ENCODE measurements at regions not wholly inside any gene's neighbourhood (a gene's known extent, or its start where the extent isn't known, plus 50 kb on each side); places are given as distances from the start of the nearest gene placed in this dataset.

- Histone ChIP-seq H3K9me2 (ENCODE audit: insufficient read depth, low read length) (no peaks in the 10 kb centered on the region), H3K9me3 (ENCODE audit: low read length) (no peaks in the 10 kb centered on the region), H3K36me3 (ENCODE audit: insufficient read depth, low read length) (no peaks in the 10 kb centered on the region), H3K27ac (ENCODE audit: low read depth, low read length, poor library complexity, severe bottlenecking) (no peak overlapping the region), H3K4me1 (ENCODE audit: insufficient read depth, low read length, poor library complexity, severe bottlenecking) (no peaks in the 10 kb centered on the region), H2AFZ (ENCODE audit: low read length) (no peak overlapping the region), H4K20me1 (ENCODE audit: insufficient read depth, low read length) (no peaks in the 10 kb centered on the region), H3K4me3 (ENCODE audit: low read depth, low read length, poor library complexity, severe bottlenecking) (no peak overlapping the region), H3K4me2 (ENCODE audit: low read length) (no peak overlapping the region), H3K79me2 (ENCODE audit: insufficient read depth, low read depth, low read length) (no peaks in the 10 kb centered on the region)
- TF ChIP-seq CTCF (conservative IDR thresholded peaks at IDR 0.05; ENCODE audit: low read length) (no peak), EZH2phosphoT487 (IDR thresholded peaks at IDR 0.05; ENCODE audit: borderline replicate concordance, low read depth, low read length) (no peak)
- no TSS peak for BruUV-seq (replicated peaks)
- intact Hi-C loops (cut with micrococcal nuclease; ENCODE audit: unreplicated experiment) = no loop called here
- POLR2A ChIA-PET = interaction anchor here (0.6 kb wide), 1 partner anchor 1585 kb away, joined by 3 read pairs; no protein-coding TSS in a partner anchor
- CTCF ChIA-PET (ENCODE audit: unreplicated experiment) = no interaction called here
- DNase-seq (ENCODE audit: low spot score) = no peak
Observed at GRCh38 chr7:88432301-88432700, 125.6 kb upstream of the STEAP4 start.

GRCh38 chr7:88431882-88432281 is 125.2 kb upstream of the STEAP4 start:
- no peak for TF ChIP-seq EZH2phosphoT487 (IDR thresholded peaks at IDR 0.05; ENCODE audit: borderline replicate concordance, low read depth, low read length)
- TF ChIP-seq CTCF (conservative IDR thresholded peaks at IDR 0.05; ENCODE audit: low read length) = no peak
- Histone ChIP-seq H3K36me3 (ENCODE audit: insufficient read depth, low read length) (no peaks in the 10 kb centered on the region), H3K4me3 (ENCODE audit: low read depth, low read length, poor library complexity, severe bottlenecking) (no peak overlapping the region), H3K27ac (ENCODE audit: low read depth, low read length, poor library complexity, severe bottlenecking) (no peak overlapping the region), H3K9me3 (ENCODE audit: low read length) (no peaks in the 10 kb centered on the region), H3K4me1 (ENCODE audit: insufficient read depth, low read length, poor library complexity, severe bottlenecking) (no peaks in the 10 kb centered on the region), H3K9me2 (ENCODE audit: insufficient read depth, low read length) (no peaks in the 10 kb centered on the region), H3K4me2 (ENCODE audit: low read length) (no peak overlapping the region), H4K20me1 (ENCODE audit: insufficient read depth, low read length) (no peaks in the 10 kb centered on the region), H2AFZ (ENCODE audit: low read length) (no peak overlapping the region), H3K79me2 (ENCODE audit: insufficient read depth, low read depth, low read length) (no peaks in the 10 kb centered on the region)
- POLR2A ChIA-PET = interaction anchor here (0.7 kb wide), 1 partner anchor 23 kb away, joined by 3 read pairs; no protein-coding TSS in a partner anchor
- BruUV-seq (replicated peaks) = no TSS peak
- intact Hi-C loops (cut with micrococcal nuclease; ENCODE audit: unreplicated experiment) = no loop called here
- no peak for DNase-seq (ENCODE audit: low spot score)
- CTCF ChIA-PET (ENCODE audit: unreplicated experiment) = no interaction called here

GRCh38 chr7:88429382-88429781 is 122.7 kb upstream of the STEAP4 start:
- Histone ChIP-seq H3K4me1 (ENCODE audit: insufficient read depth, low read length, poor library complexity, severe bottlenecking) (no peaks in the 10 kb centered on the region), H2AFZ (ENCODE audit: low read length) (no peak overlapping the region), H4K20me1 (ENCODE audit: insufficient read depth, low read length) (no peaks in the 10 kb centered on the region), H3K9me2 (ENCODE audit: insufficient read depth, low read length) (no peaks in the 10 kb centered on the region), H3K79me2 (ENCODE audit: insufficient read depth, low read depth, low read length) (no peaks in the 10 kb centered on the region), H3K4me3 (ENCODE audit: low read depth, low read length, poor library complexity, severe bottlenecking) (no peak overlapping the region), H3K4me2 (ENCODE audit: low read length) (no peak overlapping the region), H3K36me3 (ENCODE audit: insufficient read depth, low read length) (no peaks in the 10 kb centered on the region), H3K27ac (ENCODE audit: low read depth, low read length, poor library complexity, severe bottlenecking) (no peak overlapping the region), H3K9me3 (ENCODE audit: low read length) (no peaks in the 10 kb centered on the region)
- no TSS peak for BruUV-seq (replicated peaks)
- CTCF ChIA-PET (ENCODE audit: unreplicated experiment) = no interaction called here
- intact Hi-C loops (cut with micrococcal nuclease; ENCODE audit: unreplicated experiment) = no loop called here
- POLR2A ChIA-PET = no interaction called here
- TF ChIP-seq CTCF (conservative IDR thresholded peaks at IDR 0.05; ENCODE audit: low read length) (no peak), EZH2phosphoT487 (IDR thresholded peaks at IDR 0.05; ENCODE audit: borderline replicate concordance, low read depth, low read length) (no peak)
- no peak for DNase-seq (ENCODE audit: low spot score)

All from OCI-LY7 (cell line).